ENCODE measurements at regions not wholly inside any gene's neighbourhood (a gene's known extent, or its start where the extent isn't known, plus 50 kb on each side); places are given as distances from the start of the nearest gene placed in this dataset.

DNA sequence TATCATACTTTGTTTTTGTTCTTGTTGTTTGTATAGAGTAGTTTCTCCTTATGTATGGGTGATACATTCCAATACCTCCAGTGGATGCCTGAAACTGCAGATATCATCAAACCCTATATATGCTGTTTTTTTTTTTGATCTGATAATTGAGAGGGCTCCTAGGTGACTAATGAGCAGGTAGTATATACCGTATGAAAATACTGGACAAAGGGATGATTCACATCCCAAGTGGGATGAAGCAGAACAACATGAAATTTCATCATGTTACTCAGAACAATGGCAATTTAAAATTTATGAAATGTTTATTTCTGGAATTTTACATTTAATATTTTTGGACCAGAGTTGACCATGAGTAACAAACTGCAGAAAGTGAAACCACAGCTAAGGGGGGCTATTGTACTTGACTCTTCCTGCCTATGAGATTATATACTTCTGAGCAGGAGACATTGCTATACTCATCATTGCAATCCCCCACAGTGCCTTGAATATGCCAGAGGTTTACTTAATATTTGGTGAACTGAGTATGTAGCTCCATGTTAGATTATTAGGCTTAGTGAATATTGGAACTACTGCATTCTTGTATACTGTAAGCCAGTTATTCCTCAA, 258.7 kb upstream of the FBXL7 start:
- ChIA-PET CTCF (no interaction called here), POLR2A (ENCODE audit: unreplicated experiment) (no interaction called here)
- H3K9me2 ChIP-seq (replicated peaks; ENCODE audit: low read length) = no peaks in the 10 kb centered on the region
- H3K36me3 ChIP-seq (ENCODE audit: low read depth, low read length) = no peaks in the 10 kb centered on the region
- no peaks in the 10 kb centered on the region for H3K27me3 ChIP-seq (ENCODE audit: low read length)
- no peak overlapping the region for H3K4me3 ChIP-seq (ENCODE audit: low read length)
- no peak overlapping the region for H3K27ac ChIP-seq (ENCODE audit: low read length)
- no peaks in the 10 kb centered on the region for H4K20me1 ChIP-seq (ENCODE audit: low read length)
- no peaks in the 10 kb centered on the region for H3F3A ChIP-seq (ENCODE audit: low read length, unreplicated experiment)
- peaks cover 35% of the 10 kb centered on the region; the same call in 1 of the 2 replicates for H3K9me3 ChIP-seq (ENCODE audit: low read length)
- ATAC-seq (no peak), DNase-seq (no peak)
- intact Hi-C loops (cut with micrococcal nuclease) = no loop called here
- no peak overlapping the region for H3K4me2 ChIP-seq (ENCODE audit: low read length)
- no peak overlapping the region for H2AFZ ChIP-seq (ENCODE audit: low read length)
- no peaks in the 10 kb centered on the region for H3K79me2 ChIP-seq (ENCODE audit: low read length)
- BruUV-seq (replicated peaks) = no TSS peak
- H3K4me1 ChIP-seq (ENCODE audit: insufficient read depth, low read length) = no peaks in the 10 kb centered on the region
- TF ChIP-seq EZH2 (IDR thresholded peaks at IDR 0.05; ENCODE audit: low read length, unreplicated experiment) (no peak), EZH2phosphoT487 (IDR thresholded peaks at IDR 0.05; ENCODE audit: borderline replicate concordance, low read length) (no peak)
- TF ChIP-seq, protein P1, sequence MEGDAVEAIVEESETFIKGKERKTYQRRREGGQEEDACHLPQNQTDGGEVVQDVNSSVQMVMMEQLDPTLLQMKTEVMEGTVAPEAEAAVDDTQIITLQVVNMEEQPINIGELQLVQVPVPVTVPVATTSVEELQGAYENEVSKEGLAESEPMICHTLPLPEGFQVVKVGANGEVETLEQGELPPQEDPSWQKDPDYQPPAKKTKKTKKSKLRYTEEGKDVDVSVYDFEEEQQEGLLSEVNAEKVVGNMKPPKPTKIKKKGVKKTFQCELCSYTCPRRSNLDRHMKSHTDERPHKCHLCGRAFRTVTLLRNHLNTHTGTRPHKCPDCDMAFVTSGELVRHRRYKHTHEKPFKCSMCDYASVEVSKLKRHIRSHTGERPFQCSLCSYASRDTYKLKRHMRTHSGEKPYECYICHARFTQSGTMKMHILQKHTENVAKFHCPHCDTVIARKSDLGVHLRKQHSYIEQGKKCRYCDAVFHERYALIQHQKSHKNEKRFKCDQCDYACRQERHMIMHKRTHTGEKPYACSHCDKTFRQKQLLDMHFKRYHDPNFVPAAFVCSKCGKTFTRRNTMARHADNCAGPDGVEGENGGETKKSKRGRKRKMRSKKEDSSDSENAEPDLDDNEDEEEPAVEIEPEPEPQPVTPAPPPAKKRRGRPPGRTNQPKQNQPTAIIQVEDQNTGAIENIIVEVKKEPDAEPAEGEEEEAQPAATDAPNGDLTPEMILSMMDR (conservative IDR thresholded peaks at IDR 0.05; ENCODE audit: low read depth, low read length) = no peak
- H3K9ac ChIP-seq (ENCODE audit: low read length) = no peak overlapping the region

DNA sequence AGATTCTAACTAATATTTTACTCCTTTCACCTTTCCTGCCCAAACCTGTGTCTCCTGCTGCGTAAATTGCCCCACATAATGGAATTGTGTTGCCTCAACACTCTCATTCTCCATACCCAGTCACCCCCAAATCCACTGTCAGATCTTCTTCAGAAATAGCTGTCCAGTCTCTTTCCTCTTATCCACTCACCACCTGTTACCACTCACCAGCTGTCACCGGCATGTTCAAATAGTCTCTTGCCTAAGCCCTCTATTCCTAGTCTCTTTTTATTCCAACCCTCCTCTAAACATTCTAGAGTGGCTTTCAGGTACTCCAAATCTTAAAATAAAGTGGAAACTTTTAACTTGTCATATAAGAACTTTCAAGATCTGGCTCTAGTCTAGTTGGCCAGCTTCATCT, 262.0 kb upstream of the FBXL7 start:
- Histone ChIP-seq H3K4me3 (ENCODE audit: low read length) (no peak overlapping the region), H3K4me1 (ENCODE audit: insufficient read depth, low read length) (no peaks in the 10 kb centered on the region), H4K20me1 (ENCODE audit: low read length) (no peaks in the 10 kb centered on the region), H3F3A (ENCODE audit: low read length, unreplicated experiment) (no peaks in the 10 kb centered on the region), H3K79me2 (ENCODE audit: low read length) (no peaks in the 10 kb centered on the region), H3K27me3 (ENCODE audit: low read length) (no peaks in the 10 kb centered on the region), H2AFZ (ENCODE audit: low read length) (no peak overlapping the region), H3K9ac (ENCODE audit: low read length) (no peak overlapping the region), H3K27ac (ENCODE audit: low read length) (no peak overlapping the region), H3K4me2 (ENCODE audit: low read length) (no peak overlapping the region), H3K9me3 (ENCODE audit: low read length) (0 out of 2 replicates have a peak, but pooled peaks cover 16% of the 10 kb centered on the region), H3K36me3 (ENCODE audit: low read depth, low read length) (no peaks in the 10 kb centered on the region), H3K9me2 (replicated peaks; ENCODE audit: low read length) (no peaks in the 10 kb centered on the region)
- TF ChIP-seq EZH2 (IDR thresholded peaks at IDR 0.05; ENCODE audit: low read length, unreplicated experiment) = no peak
- DNase-seq (no peak), ATAC-seq (no peak)
- ChIA-PET POLR2A (ENCODE audit: unreplicated experiment) (no interaction called here), CTCF (no interaction called here)
- intact Hi-C loops (cut with micrococcal nuclease) = no loop called here
- BruUV-seq (replicated peaks) = no TSS peak

DNA sequence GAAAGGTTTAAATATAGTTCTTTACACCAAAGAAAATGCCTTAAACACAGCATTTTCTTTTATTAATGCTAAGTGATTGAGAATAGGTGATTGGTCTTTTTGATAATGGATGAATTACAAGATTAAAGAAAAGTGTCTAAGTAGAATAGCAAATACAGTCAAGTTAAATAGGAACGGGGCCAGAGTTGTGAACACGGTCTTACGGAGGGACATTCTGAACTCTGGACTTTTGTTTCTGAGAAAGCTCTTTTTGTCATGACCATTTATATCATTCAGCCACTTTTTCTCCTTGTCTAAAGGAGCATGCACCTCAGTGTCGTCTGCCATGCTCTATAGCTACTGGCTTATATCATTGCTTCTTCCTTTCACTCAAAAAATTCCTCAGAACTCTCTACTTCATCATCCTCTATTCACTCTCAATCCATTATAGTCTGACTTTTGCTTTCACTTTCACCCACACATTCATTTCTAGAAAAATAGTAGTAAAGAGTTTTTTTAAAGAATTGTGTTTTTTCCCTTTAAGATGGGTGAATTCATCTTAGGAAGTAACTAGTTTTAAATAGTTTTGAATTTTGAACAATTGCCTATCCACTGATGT, 263.0 kb upstream of the FBXL7 start:
- Histone ChIP-seq H2AFZ (ENCODE audit: low read length) (no peak overlapping the region), H4K20me1 (ENCODE audit: low read length) (no peaks in the 10 kb centered on the region), H3K36me3 (ENCODE audit: low read depth, low read length) (no peaks in the 10 kb centered on the region), H3K79me2 (ENCODE audit: low read length) (no peaks in the 10 kb centered on the region), H3K4me1 (ENCODE audit: insufficient read depth, low read length) (no peaks in the 10 kb centered on the region), H3K27me3 (ENCODE audit: low read length) (no peaks in the 10 kb centered on the region), H3K9ac (ENCODE audit: low read length) (no peak overlapping the region), H3K27ac (ENCODE audit: low read length) (no peak overlapping the region), H3K4me2 (ENCODE audit: low read length) (no peak overlapping the region), H3K9me3 (ENCODE audit: low read length) (peaks cover 20% of the 10 kb centered on the region; the same call in 1 of the 2 replicates), H3K9me2 (replicated peaks; ENCODE audit: low read length) (no peaks in the 10 kb centered on the region), H3F3A (ENCODE audit: low read length, unreplicated experiment) (no peaks in the 10 kb centered on the region), H3K4me3 (ENCODE audit: low read length) (no peak overlapping the region)
- intact Hi-C loops (cut with micrococcal nuclease) = no loop called here
- POLR2A ChIA-PET (ENCODE audit: unreplicated experiment) = no interaction called here
- ATAC-seq = no peak
- no peak for DNase-seq
- TF ChIP-seq EZH2 (IDR thresholded peaks at IDR 0.05; ENCODE audit: low read length, unreplicated experiment) (no peak), EZH2phosphoT487 (IDR thresholded peaks at IDR 0.05; ENCODE audit: borderline replicate concordance, low read length) (no peak)
- TF ChIP-seq, protein P1 (conservative IDR thresholded peaks at IDR 0.05; ENCODE audit: low read depth, low read length) = no peak
- no TSS peak for BruUV-seq (replicated peaks)
- CTCF ChIA-PET = no interaction called here

All from PC-3 (cell line).